NCI-H226 (cell line): ENCODE measurements at regions not wholly inside any gene's neighbourhood (a gene's known extent, or its start where the extent isn't known, plus 50 kb on each side); places are given as distances from the start of the nearest gene placed in this dataset.
A peak's percentile ranks its signal among the peaks of the same experiment; 100 is the strongest.

Experiments
- DNase-seq: peaks from one replicate; pipeline ENCODE4 v3.0.0-alpha.2; 2015

DNA sequence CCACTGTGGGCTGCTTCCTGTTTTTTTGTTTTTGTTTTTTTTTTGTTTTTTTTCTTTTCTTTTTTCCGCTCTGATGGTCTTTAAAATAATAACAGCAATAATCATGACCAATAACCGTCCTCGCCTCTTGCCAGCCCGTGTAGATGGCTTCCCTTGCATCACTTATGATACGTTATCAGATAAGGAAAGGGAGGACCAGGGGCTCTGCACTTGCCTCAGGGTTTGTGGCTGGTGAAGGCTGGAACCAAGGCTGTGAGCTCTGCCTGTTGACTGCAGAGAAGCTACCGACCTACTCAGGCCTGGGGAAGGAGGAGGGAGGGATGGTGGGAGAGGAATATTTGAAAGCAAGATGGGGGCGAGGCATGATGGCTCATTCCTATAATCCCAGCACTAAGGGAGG lies 114.0 kb upstream of the SDK2 start:
- no peak for DNase-seq

DNA sequence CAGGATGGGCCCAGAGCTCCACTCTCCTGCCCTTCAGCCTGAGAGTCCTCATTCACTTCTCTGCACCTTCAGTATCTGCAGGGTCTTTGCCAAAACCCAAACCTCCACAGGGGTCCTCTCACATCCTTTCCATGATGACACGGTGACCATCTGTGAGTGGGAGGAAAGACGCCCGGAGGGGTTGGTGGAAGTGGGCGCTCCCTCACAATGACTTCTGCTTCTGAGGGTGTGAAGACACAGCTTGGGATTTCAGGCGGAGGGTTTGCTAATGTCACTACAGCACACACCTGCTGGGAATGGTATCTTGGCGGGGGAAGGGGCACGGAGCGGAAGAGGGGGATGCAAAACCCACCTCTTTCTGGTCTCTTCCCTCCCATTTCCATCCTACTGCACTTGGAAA lies 115.1 kb upstream of the SDK2 start:
- DNase-seq, result no peak

- DNase-seq, result no peak
Observed at GRCh38 chr17:73759734-73760438, 115.6 kb upstream of the SDK2 start.

DNA sequence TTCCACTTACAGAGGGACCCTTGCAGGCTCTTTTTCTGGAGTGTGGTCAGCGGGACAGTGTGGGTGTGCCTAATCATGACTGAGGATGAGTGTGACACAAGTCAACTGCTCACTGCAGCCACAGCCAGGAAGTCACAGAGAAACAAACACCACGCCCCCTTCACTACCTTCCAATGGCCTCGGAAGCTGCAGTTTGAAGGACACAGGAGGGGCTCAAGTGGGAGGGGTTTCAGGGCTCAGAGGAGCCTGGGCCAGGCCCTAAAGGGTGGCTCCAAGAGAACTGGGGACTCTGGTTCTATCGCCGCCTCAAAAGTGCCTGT lies 116.2 kb upstream of the SDK2 start:
- no peak for DNase-seq

GRCh38 chr17:73765824-73766563 lies 121.7 kb upstream of the SDK2 start:
- no peak for DNase-seq

GRCh38 chr17:73767696-73768095 lies 123.5 kb upstream of the SDK2 start:
- DNase-seq, result no peak

DNA sequence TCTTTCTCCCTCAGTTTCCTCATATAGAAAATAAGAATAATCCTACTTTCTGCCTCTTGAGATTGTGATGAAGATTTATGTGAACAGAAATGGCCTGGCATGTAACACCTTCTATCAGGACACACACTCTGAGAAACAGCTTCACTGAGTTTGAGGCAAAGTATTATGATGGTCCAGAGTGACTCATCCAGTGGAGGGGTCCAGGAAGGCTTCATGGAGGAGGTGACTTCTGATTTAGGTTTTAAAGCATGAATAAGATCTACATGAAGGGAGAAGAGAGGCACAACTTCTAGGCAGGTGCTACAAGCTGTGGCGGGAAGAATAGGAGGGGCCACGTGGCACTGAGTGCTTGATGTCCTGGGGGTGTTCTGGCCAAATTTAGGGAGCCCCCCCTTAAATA lies 124.4 kb upstream of the SDK2 start:
- DNase-seq, result no peak

DNA sequence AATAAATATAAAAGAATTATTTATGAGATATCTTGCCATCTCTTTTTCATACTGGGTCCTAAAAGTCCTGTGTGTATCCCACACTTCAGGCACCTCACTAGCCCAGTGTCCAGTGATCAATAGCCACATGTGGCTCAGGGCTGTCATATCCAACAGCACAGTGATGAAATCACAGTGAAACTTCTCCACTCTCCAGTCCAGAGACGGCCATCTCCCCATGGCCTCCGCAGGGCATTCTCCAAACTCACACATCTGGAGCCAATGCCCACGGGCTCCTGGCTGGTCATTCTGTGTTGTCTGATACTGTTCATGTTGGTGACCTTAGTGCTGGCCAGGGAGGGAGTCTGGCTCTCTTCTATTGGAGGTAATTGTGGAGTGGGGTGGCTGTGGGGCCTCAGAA lies 125.2 kb upstream of the SDK2 start:
- no peak for DNase-seq

DNA sequence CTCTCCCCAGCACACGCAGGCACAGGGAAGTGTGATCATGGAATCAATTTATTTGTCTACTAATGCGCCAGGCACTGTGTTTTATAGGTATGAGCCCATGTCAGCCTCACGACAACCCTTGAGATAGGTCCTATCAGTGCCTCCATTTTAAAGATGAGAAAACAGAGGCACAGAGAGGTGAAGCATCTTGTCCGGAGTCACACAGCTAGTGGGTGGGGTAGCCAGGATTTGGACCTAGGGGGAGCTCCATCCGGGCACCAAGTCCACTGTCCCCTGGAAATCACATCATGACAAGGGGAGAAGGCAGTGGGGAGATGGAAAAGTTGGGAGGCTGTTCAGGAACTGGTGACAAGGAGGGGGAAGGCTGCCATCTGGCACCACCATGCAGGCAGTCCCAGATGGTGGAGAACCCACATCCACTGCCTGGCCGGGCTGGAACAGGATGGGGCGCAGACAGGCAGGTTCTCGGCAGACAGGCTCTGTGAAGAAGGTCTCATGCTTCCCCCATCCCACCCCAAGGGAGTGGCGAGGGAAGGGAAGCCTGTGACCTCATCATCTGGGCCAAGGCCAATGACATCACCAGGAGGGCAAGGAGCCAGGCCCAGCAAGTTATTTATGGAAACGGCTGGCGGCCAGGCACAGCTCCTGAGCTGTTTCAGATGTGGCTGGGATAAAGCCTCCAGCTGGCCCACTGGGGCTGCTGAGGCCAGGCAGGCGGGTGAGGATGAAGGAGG lies 126.0 kb upstream of the SDK2 start:
- peak; percentile 33 for DNase-seq

- no peak for DNase-seq
Observed at GRCh38 chr17:73770849-73771229, 126.6 kb upstream of the SDK2 start.

- DNase-seq, result no peak
Observed at GRCh38 chr17:73772107-73772705, 128.0 kb upstream of the SDK2 start.

DNA sequence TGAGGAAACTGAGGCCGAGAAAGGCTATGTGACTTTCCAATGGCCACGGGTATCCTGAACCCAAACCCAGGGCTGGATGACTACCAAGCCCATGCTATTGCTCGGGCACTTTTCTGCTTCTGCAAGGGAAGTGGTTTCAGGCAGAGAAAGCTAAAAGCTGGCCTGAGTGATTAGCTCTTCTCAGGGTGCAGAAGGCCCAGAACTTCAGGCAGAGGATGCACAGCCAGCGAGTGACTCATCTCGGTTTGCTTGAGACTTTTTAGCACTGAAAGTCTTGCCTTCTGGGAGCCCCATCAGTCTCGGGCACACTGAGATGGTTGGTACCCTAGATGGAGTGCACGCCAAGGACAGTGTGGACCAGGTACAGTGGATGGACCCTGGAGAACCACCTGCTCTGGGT lies 129.5 kb upstream of the SDK2 start:
- DNase-seq, result no peak

DNA sequence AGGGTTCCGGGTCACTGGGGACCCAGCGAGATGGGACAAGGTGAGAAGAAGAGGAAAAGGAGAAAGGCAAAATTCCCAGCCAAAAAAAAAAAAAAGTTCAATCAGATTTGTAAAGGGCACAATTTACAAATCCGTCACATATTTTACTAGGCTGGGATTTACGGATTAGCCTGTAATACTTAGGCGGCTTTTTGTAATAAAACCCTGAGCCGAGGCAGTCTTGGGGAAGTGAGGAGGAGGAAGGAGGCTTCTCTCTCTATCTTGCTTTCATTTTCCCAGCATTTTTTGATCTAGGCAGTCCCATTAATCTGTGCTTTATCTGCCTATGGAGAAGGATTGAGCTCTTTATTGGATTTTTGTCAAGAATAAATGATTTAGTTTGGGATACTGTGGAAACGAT lies 130.6 kb upstream of the SDK2 start:
- no peak for DNase-seq

DNA sequence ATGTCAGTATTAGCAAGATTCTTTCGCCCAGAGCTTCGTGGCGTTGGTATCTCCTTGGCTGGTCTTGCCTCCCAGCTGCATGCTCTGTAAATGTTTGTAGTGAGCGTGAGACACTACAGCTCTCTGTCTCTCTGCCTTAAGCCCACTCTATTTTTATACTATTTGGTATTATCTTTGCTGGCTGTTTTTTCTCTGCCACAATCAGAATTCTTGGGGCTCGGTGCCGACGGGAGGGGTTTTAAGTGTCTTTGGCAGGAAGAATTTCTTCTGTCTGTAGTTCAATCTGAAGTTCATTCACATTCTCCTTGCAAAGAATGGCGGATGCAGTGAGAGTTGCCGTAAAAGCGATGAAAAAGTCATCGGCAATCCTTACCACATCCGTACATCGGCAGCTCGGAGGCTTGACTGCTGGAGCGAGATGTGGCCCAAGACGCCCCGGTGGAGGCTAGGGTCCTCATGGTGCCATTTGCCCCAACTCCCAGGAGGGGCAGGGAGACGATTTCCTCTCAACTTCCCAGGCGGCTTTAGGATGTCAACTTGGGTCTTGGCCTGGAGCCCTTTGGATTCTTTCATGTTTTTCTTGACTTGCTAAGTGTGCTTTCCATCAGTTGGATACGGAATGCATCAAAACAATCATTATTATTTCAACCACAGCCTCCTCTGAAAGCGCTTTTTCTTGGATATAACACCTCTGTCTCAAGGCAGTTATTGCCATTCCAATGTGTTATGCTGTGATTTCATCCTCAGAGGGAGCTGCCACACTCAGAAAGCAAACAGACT lies 132.3 kb upstream of the SDK2 start:
- no peak for DNase-seq

DNA sequence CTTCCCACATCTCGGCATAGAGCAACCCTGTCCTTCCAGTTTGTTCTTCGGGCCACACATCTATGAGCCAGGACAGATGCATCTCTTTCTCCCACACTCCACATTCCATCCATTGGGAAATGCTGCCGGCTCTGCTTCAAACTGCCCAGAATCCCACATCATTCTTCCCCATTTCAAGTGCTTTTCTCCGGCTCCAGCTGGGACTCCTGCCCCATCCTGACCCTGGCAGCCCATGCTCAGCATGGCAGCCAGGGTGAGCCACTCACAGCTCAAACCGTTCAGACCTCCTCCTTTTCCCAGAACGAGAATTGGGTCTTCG lies 132.8 kb upstream of the SDK2 start:
- no peak for DNase-seq

DNA sequence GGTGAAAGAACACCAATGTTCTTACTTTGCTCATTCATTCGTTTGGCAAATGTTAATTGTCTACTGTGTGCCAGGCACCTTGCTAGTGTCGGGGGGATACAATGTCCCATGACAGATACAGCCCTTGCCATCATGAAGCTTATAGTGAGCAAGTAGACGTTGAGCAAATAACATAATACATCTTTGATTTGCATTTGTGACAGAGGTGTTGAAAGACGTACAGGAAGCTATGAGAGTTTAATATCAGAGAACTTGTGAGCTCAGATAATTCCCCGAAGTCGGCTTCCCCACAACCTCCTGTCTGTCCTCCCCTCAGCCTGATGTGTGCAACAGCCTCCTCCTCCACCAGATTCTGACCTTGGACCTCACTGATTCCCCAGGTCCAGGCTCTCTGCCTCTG lies 138.0 kb upstream of the SDK2 start:
- DNase-seq, result no peak

GRCh38 chr17:73782641-73783381 lies 138.6 kb upstream of the SDK2 start:
- DNase-seq, result no peak

GRCh38 chr17:73783382-73783766 lies 139.1 kb upstream of the SDK2 start:
- no peak for DNase-seq

DNA sequence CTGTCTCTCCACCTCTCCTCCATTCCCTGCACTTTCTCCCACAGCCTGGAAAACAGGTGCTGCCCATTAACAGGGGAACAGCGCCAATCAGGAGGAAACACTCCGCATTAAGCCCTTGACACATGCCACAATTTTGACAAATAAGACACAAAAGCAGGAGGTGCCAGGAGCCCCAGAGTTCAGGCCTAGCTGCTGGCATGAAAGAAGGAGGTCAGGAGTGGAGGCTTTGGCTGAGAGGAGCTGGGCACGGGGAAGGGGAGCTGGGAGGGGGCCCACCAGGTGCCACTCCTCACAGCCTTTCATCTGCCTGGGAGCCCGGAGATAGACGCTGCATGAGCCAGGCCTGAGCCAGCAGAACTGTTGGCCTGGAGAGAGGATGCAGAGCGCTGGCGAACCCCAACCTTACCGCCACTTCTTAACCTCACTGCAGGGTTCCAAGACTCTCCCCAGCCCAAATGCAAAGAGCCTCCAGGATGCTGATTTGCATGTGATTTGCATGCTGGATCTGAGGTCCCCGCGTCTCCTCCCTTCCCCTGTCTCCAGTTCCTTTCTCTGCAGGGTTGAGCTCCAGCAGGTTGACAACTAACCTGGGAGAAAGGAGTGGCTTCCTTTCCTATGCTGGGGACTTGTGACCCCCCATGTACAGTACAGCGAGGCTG lies 139.8 kb upstream of the SDK2 start:
- no peak for DNase-seq

- DNase-seq, result no peak
Observed at GRCh38 chr17:73785496-73785895, 141.3 kb upstream of the SDK2 start.

DNA sequence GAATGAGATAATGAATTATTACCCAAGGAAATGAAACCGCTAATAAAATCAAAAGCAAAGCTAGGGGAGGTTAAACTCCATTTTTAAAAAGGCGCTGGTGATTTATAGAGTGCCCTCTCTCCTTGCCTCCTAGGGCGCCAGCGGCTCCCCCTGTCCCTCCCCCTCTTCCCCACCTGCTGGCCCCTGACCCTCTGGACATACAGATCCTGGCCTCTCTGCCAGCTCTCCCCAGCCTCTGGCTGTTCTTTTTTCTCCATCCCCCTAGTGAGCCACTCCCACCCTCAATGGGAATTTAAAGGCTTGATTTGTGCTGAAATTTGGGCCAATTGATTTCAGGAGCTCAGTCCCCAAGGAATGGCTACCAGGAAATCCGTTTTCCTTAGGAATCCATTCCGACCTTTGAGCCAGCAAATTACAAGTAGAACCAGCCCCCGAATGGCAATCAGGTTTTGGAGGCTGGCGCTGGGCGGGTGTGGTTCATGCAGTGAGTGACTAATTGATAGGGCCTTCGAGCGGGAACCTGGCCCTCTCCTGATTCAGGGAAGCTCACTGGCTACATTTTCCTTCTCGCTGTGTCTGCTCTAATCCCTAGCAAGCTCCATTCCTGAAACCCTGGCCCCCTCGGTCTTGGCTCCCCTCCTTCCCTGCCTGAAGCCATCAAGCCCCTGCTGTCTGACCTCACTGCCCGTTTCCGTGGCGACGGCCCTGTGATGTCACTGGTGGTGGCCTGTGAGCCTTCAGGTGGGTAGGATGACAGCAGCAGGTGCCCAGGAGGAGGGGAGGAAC lies 141.9 kb upstream of the SDK2 start:
- no peak for DNase-seq
